Gastroesophageal sphincter (tissue), 4 donors: ENCODE measurements at regions not wholly inside any gene's neighbourhood (a gene's known extent, or its start where the extent isn't known, plus 50 kb on each side); places are given as distances from the start of the nearest gene placed in this dataset.

Experiments
- ATAC-seq: fragments of 150-250 bp; one replicate; pipeline ENCODE4 v1.9.1; 2016; ENCODE audit warnings: mild to moderate bottlenecking, moderate library complexity
- H3K27ac ChIP-seq, 4 donors: fragments of 200-600 bp; sonication (generic) in 3 of 4; 1 replicate in 3 of 4; 2 replicates in 1 of 4; pipeline ENCODE4 v1.5.1; 2016 to 2019
- H3K27me3 ChIP-seq: fragments of 200-600 bp; sonication (generic); one replicate; pipeline ENCODE4 v1.5.1; 2019
- H3K36me3 ChIP-seq, 2 donors: fragments of 200-600 bp; sonication (generic); one replicate each; pipeline ENCODE4 v1.5.1; 2019; ENCODE audit warnings: control low read depth in 1 of 2
- H3K4me1 ChIP-seq, 3 donors: fragments of 200-600 bp; sonication (generic); 1 replicate in 2 of 3; 2 replicates in 1 of 3; pipeline ENCODE4 v1.5.1; 2016 to 2019; ENCODE audit warnings: control low read depth in 2 of 3
- H3K4me3 ChIP-seq, 2 donors: fragments of 200-600 bp; sonication (generic); one replicate each; pipeline ENCODE4 v1.5.1; 2019; ENCODE audit warnings: mild to moderate bottlenecking in 1 of 2, moderate library complexity in 1 of 2
- H3K9me3 ChIP-seq, 3 donors: fragments of 200-600 bp; sonication (generic); one replicate each; pipeline ENCODE4 v1.5.1; 2017 to 2019; ENCODE audit warnings: control low read depth in 2 of 3
- CTCF ChIP-seq, 4 experiments: fragments of 200-600 bp in 2 of 4; fragments of 450-650 bp in 2 of 4; sonication (generic) in 1 of 4; IDR thresholded peaks; one replicate each; pipeline ENCODE4 v1.5.1; 2017 to 2019; ENCODE audit warnings: antibody characterized with exemption in 4 of 4, mild to moderate bottlenecking in 2 of 4, moderate library complexity in 2 of 4
- EP300 ChIP-seq: sonication (generic); formaldehyde crosslinking; IDR thresholded peaks from one replicate; pipeline ENCODE4 v1.6.1; 2017; ENCODE audit warnings: antibody characterized with exemption, mild to moderate bottlenecking
- POLR2A ChIP-seq, 2 donors: fragments of 450-650 bp; IDR thresholded peaks; one replicate each; pipeline ENCODE4 v1.6.1; 2017; ENCODE audit warnings: antibody characterized with exemption in 2 of 2, mild to moderate bottlenecking in 2 of 2, moderate library complexity in 1 of 2
- POLR2AphosphoS5 ChIP-seq: sonication (generic); formaldehyde crosslinking; IDR thresholded peaks from one replicate; pipeline ENCODE4 v1.6.1; 2017; ENCODE audit warnings: antibody characterized with exemption
- WGBS, 2 donors: methylation state at CpG; one replicate each; pipeline ENCODE4 v1.1.5; 2018; ENCODE audit warnings: low coverage in 1 of 2; 5-methylcytosine and 5-hydroxymethylcytosine counted together

- WGBS, 2 donors: 90 to 92% methylated on average over 2 to 3 of the region's 3 CpGs
- H3K27me3 ChIP-seq: no peaks in the 10 kb centered on the region
- no peaks in the 10 kb centered on the region for H3K36me3 ChIP-seq
- H3K9me3 ChIP-seq: no peaks in the 10 kb centered on the region
- no peak overlapping the region for H3K27ac ChIP-seq
- no peak overlapping the region for H3K4me3 ChIP-seq
- TF ChIP-seq POLR2A (IDR thresholded peaks at IDR 0.05): no peak
- TF ChIP-seq CTCF (IDR thresholded peaks at IDR 0.05): no peak
- no peak for TF ChIP-seq EP300
- no peak for TF ChIP-seq POLR2AphosphoS5
- ATAC-seq: no peak
- H3K4me1 ChIP-seq: no peaks in the 10 kb centered on the region
Measured at GRCh38 chr13:46992383-46992952, 95.6 kb upstream of the HTR2A start.

GRCh38 chr13:46983881-46984280 lies 87.0 kb upstream of the HTR2A start:
- H3K4me1 ChIP-seq: no peaks in the 10 kb centered on the region
- 80 to 100% methylated on average over 1 of the region's 1 CpG for WGBS, 2 donors

GRCh38 chr13:46982856-46983582 lies 86.2 kb upstream of the HTR2A start:
- H3K9me3 ChIP-seq: no peaks in the 10 kb centered on the region
- H3K27me3 ChIP-seq: no peaks in the 10 kb centered on the region
- no peak for TF ChIP-seq POLR2A (IDR thresholded peaks at IDR 0.05)
- no peak overlapping the region for H3K27ac ChIP-seq
- no peak for ATAC-seq
- no peaks in the 10 kb centered on the region for H3K36me3 ChIP-seq
- WGBS, 2 donors: 91 to 93% methylated on average over 3 of the region's 3 CpGs
- no peaks in the 10 kb centered on the region for H3K4me1 ChIP-seq
- H3K4me3 ChIP-seq: no peak overlapping the region

More at GRCh38 chr13:46983881-46984280, 87.0 kb upstream of the HTR2A start:
- TF ChIP-seq POLR2AphosphoS5: no peak
- no peak for TF ChIP-seq EP300
- no peak for TF ChIP-seq CTCF (IDR thresholded peaks at IDR 0.05)
- no peak for TF ChIP-seq POLR2A (IDR thresholded peaks at IDR 0.05)
- no peaks in the 10 kb centered on the region for H3K27me3 ChIP-seq
- no peak overlapping the region for H3K4me3 ChIP-seq
- H3K36me3 ChIP-seq: no peaks in the 10 kb centered on the region
- no peak for ATAC-seq
- H3K27ac ChIP-seq: no peak overlapping the region
- no peaks in the 10 kb centered on the region for H3K9me3 ChIP-seq

- Histone ChIP-seq H3K27ac (no peak overlapping the region), H3K4me3 (no peak overlapping the region), H3K36me3 (no peaks in the 10 kb centered on the region), H3K9me3 (peaks cover 0 to 26% (median 2%) of the 10 kb centered on the region in 3 donors), H3K4me1 (no peaks in the 10 kb centered on the region), H3K27me3 (no peaks in the 10 kb centered on the region)
- no peak for ATAC-seq
- no peak for TF ChIP-seq POLR2AphosphoS5
- TF ChIP-seq EP300: no peak
- TF ChIP-seq CTCF (IDR thresholded peaks at IDR 0.05): no peak
- TF ChIP-seq POLR2A (IDR thresholded peaks at IDR 0.05): no peak
Measured at GRCh38 chr13:46975173-46975572, 78.3 kb upstream of the HTR2A start.

- H3K36me3 ChIP-seq: no peaks in the 10 kb centered on the region
- no peak for ATAC-seq
- WGBS, 2 donors: 71 to 80% methylated on average over 2 of the region's 2 CpGs
- H3K9me3 ChIP-seq: no peaks in the 10 kb centered on the region
- H3K27me3 ChIP-seq: no peaks in the 10 kb centered on the region
- H3K4me3 ChIP-seq: no peak overlapping the region
- TF ChIP-seq EP300 (no peak), CTCF (IDR thresholded peaks at IDR 0.05) (no peak), POLR2AphosphoS5 (no peak), POLR2A (IDR thresholded peaks at IDR 0.05) (no peak)
- no peak overlapping the region for H3K27ac ChIP-seq
- H3K4me1 ChIP-seq: no peaks in the 10 kb centered on the region
Measured at GRCh38 chr13:46968450-46968849, 71.6 kb upstream of the HTR2A start.
